Mesenchymal stem cell (in vitro differentiated cells and primary cell): ENCODE measurements at regions not wholly inside any gene's neighbourhood (a gene's known extent, or its start where the extent isn't known, plus 50 kb on each side); places are given as distances from the start of the nearest gene placed in this dataset.

Experiments used
- DNase-seq: peaks from one replicate; pipeline ENCODE4 v3.0.0-alpha.2; 2013
- H2AFZ ChIP-seq: one replicate; pipeline ENCODE4 v1.6.1; 2013; ENCODE audit warnings: low read depth, mild to moderate bottlenecking, control low read depth, inconsistent platforms, low read length, moderate library complexity
- H2AK5ac ChIP-seq: 2 replicates; pipeline ENCODE4 v1.6.1; 2013; ENCODE audit warnings: low read length, moderate library complexity, mild to moderate bottlenecking, inconsistent platforms; ENCODE audit not compliant: severe bottlenecking
- H2BK120ac ChIP-seq: one replicate; pipeline ENCODE4 v1.6.1; 2013; ENCODE audit warnings: low read depth, mild to moderate bottlenecking, inconsistent platforms, low read length, moderate library complexity
- H2BK12ac ChIP-seq, 2 experiments: one replicate each; pipeline ENCODE4 v1.6.1; 2013; ENCODE audit warnings: inconsistent platforms in 2 of 2, low read length in 2 of 2, mild to moderate bottlenecking in 2 of 2, moderate library complexity in 2 of 2, control low read depth in 1 of 2
- H2BK15ac ChIP-seq: one replicate; pipeline ENCODE4 v1.6.1; 2013; ENCODE audit warnings: mild to moderate bottlenecking, low read depth, inconsistent platforms; ENCODE audit not compliant: poor library complexity, severe bottlenecking
- H2BK5ac ChIP-seq: 2 replicates; pipeline ENCODE4 v1.6.1; 2013; ENCODE audit warnings: low read depth, mild to moderate bottlenecking, low read length, control low read depth, inconsistent platforms; ENCODE audit not compliant: poor library complexity, severe bottlenecking
- H3K14ac ChIP-seq, 2 experiments: one replicate each; pipeline ENCODE4 v1.6.1; 2013; ENCODE audit warnings: inconsistent platforms in 2 of 2, low read length in 2 of 2, control low read depth in 1 of 2, mild to moderate bottlenecking in 1 of 2, moderate library complexity in 1 of 2
- H3K18ac ChIP-seq, 2 experiments: one replicate each; pipeline ENCODE4 v1.6.1; 2013; ENCODE audit warnings: inconsistent platforms in 2 of 2, low read length in 2 of 2, control low read depth in 1 of 2, low read depth in 1 of 2, mild to moderate bottlenecking in 1 of 2
- H3K23ac ChIP-seq, 2 experiments: one replicate each; pipeline ENCODE4 v1.6.1; 2013; ENCODE audit warnings: inconsistent platforms in 2 of 2, low read length in 2 of 2, mild to moderate bottlenecking in 2 of 2, moderate library complexity in 2 of 2, control low read depth in 1 of 2
- H3K27ac ChIP-seq: 2 replicates; pipeline ENCODE4 v1.5.1; 2013; ENCODE audit warnings: mild to moderate bottlenecking, moderate library complexity, low read length, control low read depth, inconsistent platforms; ENCODE audit not compliant: poor library complexity, severe bottlenecking
- H3K27me3 ChIP-seq, 2 experiments: 2 replicates each; pipeline versions ENCODE4 v1.6.1 to v1.7.0; 2013; ENCODE audit warnings: low read length in 2 of 2, mild to moderate bottlenecking in 2 of 2, moderate library complexity in 2 of 2, control low read depth in 1 of 2, inconsistent platforms in 1 of 2; ENCODE audit not compliant: control insufficient read depth in 1 of 2, insufficient read depth in 1 of 2
- H3K36me3 ChIP-seq, 2 experiments: 2 replicates each; pipeline versions ENCODE4 v1.6.1 to v1.7.0; 2013; ENCODE audit warnings: low read length in 2 of 2, control low read depth in 1 of 2, inconsistent platforms in 1 of 2, low read depth in 1 of 2, mild to moderate bottlenecking in 1 of 2; ENCODE audit not compliant: insufficient read depth in 2 of 2, control insufficient read depth in 1 of 2
- H3K4ac ChIP-seq, 2 experiments: one replicate each; pipeline ENCODE4 v1.6.1; 2013; ENCODE audit warnings: inconsistent platforms in 2 of 2, low read length in 2 of 2, mild to moderate bottlenecking in 2 of 2, moderate library complexity in 2 of 2, control low read depth in 1 of 2, low read depth in 1 of 2
- H3K4me1 ChIP-seq: 2 replicates; pipeline ENCODE4 v1.6.1; 2013; ENCODE audit warnings: low read depth, low read length, control low read depth; ENCODE audit not compliant: control insufficient read depth, insufficient read depth
- H3K4me2 ChIP-seq: 2 replicates; pipeline ENCODE4 v1.6.1; 2013; ENCODE audit warnings: low read length, mild to moderate bottlenecking, inconsistent platforms; ENCODE audit not compliant: poor library complexity, severe bottlenecking
- H3K4me3 ChIP-seq, 2 experiments: 2 replicates each; pipeline versions ENCODE4 v1.5.1 to v1.7.0; 2013; ENCODE audit warnings: low read length in 2 of 2, mild to moderate bottlenecking in 2 of 2, control low read depth in 1 of 2, low read depth in 1 of 2; ENCODE audit not compliant: insufficient read depth in 1 of 2
- H3K79me1 ChIP-seq: replicated peaks from 2 replicates; pipeline ENCODE4 v1.6.1; 2013; ENCODE audit warnings: mild to moderate bottlenecking, control low read depth, low read length, inconsistent platforms; ENCODE audit not compliant: poor library complexity, severe bottlenecking
- H3K9ac ChIP-seq: 2 replicates; pipeline ENCODE4 v1.7.0; 2013; ENCODE audit warnings: mild to moderate bottlenecking, low read length, moderate library complexity
- H3K9me3 ChIP-seq: 2 replicates; pipeline ENCODE4 v1.7.0; 2013; ENCODE audit warnings: mild to moderate bottlenecking, low read length; ENCODE audit not compliant: control insufficient read depth
- H4K8ac ChIP-seq: one replicate; pipeline ENCODE4 v1.6.1; 2013; ENCODE audit warnings: inconsistent platforms, mild to moderate bottlenecking, low read length, moderate library complexity
- H4K91ac ChIP-seq: one replicate; pipeline ENCODE4 v1.6.1; 2013; ENCODE audit warnings: mild to moderate bottlenecking, low read length, inconsistent platforms
- WGBS: methylation state at CpG from one replicate; pipeline ENCODE4 v1.1.7; 2013; ENCODE audit warnings: mixed read lengths; 5-methylcytosine and 5-hydroxymethylcytosine counted together

GRCh38 chr2:222806526-222807137 lies 54.2 kb upstream of the ACSL3 start:
- H2BK5ac ChIP-seq: no peak overlapping the region
- H3K14ac ChIP-seq: no peak overlapping the region
- H3K4ac ChIP-seq: no peak overlapping the region
- no peak overlapping the region for H4K91ac ChIP-seq
- H2BK12ac ChIP-seq: no peak overlapping the region
- no peak overlapping the region for H3K4me2 ChIP-seq
- no peaks in the 10 kb centered on the region for H3K36me3 ChIP-seq
- 100% methylated on average over 4 of the region's 5 CpGs for WGBS
- no peaks in the 10 kb centered on the region for H3K9me3 ChIP-seq
- no peak overlapping the region for H3K18ac ChIP-seq
- no peak overlapping the region for H3K27ac ChIP-seq
- no peaks in the 10 kb centered on the region for H3K4me1 ChIP-seq
- H3K9ac ChIP-seq: no peak overlapping the region
- H2BK15ac ChIP-seq: no peak overlapping the region
- no peak for DNase-seq
- no peak overlapping the region for H3K23ac ChIP-seq
- no peaks in the 10 kb centered on the region for H3K79me1 ChIP-seq
- H2BK120ac ChIP-seq: no peak overlapping the region
- no peak overlapping the region for H3K4me3 ChIP-seq
- no peaks in the 10 kb centered on the region for H3K27me3 ChIP-seq
- no peak overlapping the region for H2AFZ ChIP-seq
- H2AK5ac ChIP-seq: no peak overlapping the region
- H4K8ac ChIP-seq: no peak overlapping the region

- no peak overlapping the region for H2BK5ac ChIP-seq
- H3K79me1 ChIP-seq: no peaks in the 10 kb centered on the region
- H2BK15ac ChIP-seq: no peak overlapping the region
- H3K9me3 ChIP-seq: no peaks in the 10 kb centered on the region
- H3K27ac ChIP-seq: no peak overlapping the region
- H3K4me3 ChIP-seq: no peak overlapping the region
- no peak overlapping the region for H2AFZ ChIP-seq
- H3K14ac ChIP-seq: no peak overlapping the region
- no peak overlapping the region for H4K8ac ChIP-seq
- no peak overlapping the region for H3K4me2 ChIP-seq
- no peak overlapping the region for H2BK120ac ChIP-seq
- WGBS: 80% methylated on average over 1 of the region's 4 CpGs
- no peak overlapping the region for H2AK5ac ChIP-seq
- H3K4me1 ChIP-seq: no peaks in the 10 kb centered on the region
- H3K18ac ChIP-seq: no peak overlapping the region
- H3K36me3 ChIP-seq: no peaks in the 10 kb centered on the region
- H3K27me3 ChIP-seq: no peaks in the 10 kb centered on the region
- H3K4ac ChIP-seq: no peak overlapping the region
- H3K9ac ChIP-seq: no peak overlapping the region
- no peak overlapping the region for H2BK12ac ChIP-seq
- no peak for DNase-seq
- H3K23ac ChIP-seq: no peak overlapping the region
- no peak overlapping the region for H4K91ac ChIP-seq
These were observed 53.4 kb upstream of the ACSL3 start for GRCh38 chr2:222807431-222807830.

- H2BK15ac ChIP-seq: no peak overlapping the region
- no peaks in the 10 kb centered on the region for H3K36me3 ChIP-seq
- H3K4me3 ChIP-seq: no peak overlapping the region
- H3K23ac ChIP-seq: no peak overlapping the region
- 100% methylated on average over 1 of the region's 2 CpGs for WGBS
- no peak overlapping the region for H2BK120ac ChIP-seq
- H2BK5ac ChIP-seq: no peak overlapping the region
- H3K9ac ChIP-seq: no peak overlapping the region
- no peak for DNase-seq
- H3K27me3 ChIP-seq: no peaks in the 10 kb centered on the region
- H4K8ac ChIP-seq: no peak overlapping the region
- H3K18ac ChIP-seq: no peak overlapping the region
- H2AFZ ChIP-seq: no peak overlapping the region
- H3K27ac ChIP-seq: no peak overlapping the region
- H2BK12ac ChIP-seq: no peak overlapping the region
- no peak overlapping the region for H3K4me2 ChIP-seq
- H2AK5ac ChIP-seq: no peak overlapping the region
- no peak overlapping the region for H4K91ac ChIP-seq
- H3K4me1 ChIP-seq: no peaks in the 10 kb centered on the region
- no peak overlapping the region for H3K4ac ChIP-seq
- no peaks in the 10 kb centered on the region for H3K79me1 ChIP-seq
- H3K14ac ChIP-seq: no peak overlapping the region
- H3K9me3 ChIP-seq: no peaks in the 10 kb centered on the region
These were observed 51.3 kb upstream of the ACSL3 start for GRCh38 chr2:222809582-222809981.

- no peak overlapping the region for H3K18ac ChIP-seq
- no peak overlapping the region for H2BK12ac ChIP-seq
- no peaks in the 10 kb centered on the region for H3K79me1 ChIP-seq
- H3K4ac ChIP-seq: no peak overlapping the region
- H2AFZ ChIP-seq: no peak overlapping the region
- no peak overlapping the region for H4K8ac ChIP-seq
- no peak overlapping the region for H3K9ac ChIP-seq
- H3K4me1 ChIP-seq: no peaks in the 10 kb centered on the region
- H3K36me3 ChIP-seq: no peaks in the 10 kb centered on the region
- H3K27me3 ChIP-seq: no peaks in the 10 kb centered on the region
- H3K14ac ChIP-seq: no peak overlapping the region
- H2BK15ac ChIP-seq: no peak overlapping the region
- no peaks in the 10 kb centered on the region for H3K9me3 ChIP-seq
- no peak overlapping the region for H3K4me3 ChIP-seq
- no peak overlapping the region for H2BK5ac ChIP-seq
- 100% methylated on average over 5 of the region's 5 CpGs for WGBS
- no peak overlapping the region for H2BK120ac ChIP-seq
- H2AK5ac ChIP-seq: no peak overlapping the region
- no peak overlapping the region for H3K23ac ChIP-seq
- no peak overlapping the region for H4K91ac ChIP-seq
- H3K27ac ChIP-seq: no peak overlapping the region
- DNase-seq: no peak
- H3K4me2 ChIP-seq: no peak overlapping the region
These were observed 50.8 kb upstream of the ACSL3 start for GRCh38 chr2:222810044-222810443.
